Activated T-cell treated with anti-CD3 and anti-CD28 coated beads for 48 hours (primary cell): ENCODE measurements at regions not wholly inside any gene's neighbourhood (a gene's known extent, or its start where the extent isn't known, plus 50 kb on each side); places are given as distances from the start of the nearest gene placed in this dataset.
"Not testable (repeated sequence)": the region's sequence is repeated elsewhere in the genome, so short reads cannot be mapped to it uniquely, and the experiment has no call there.

Experiments
- DNase-seq: peaks from one replicate; pipeline ENCODE4 v3.0.0-alpha.2; 2020; ENCODE audit warnings: low read depth

GRCh38 chr5:57738787-57739186 lies 256.2 kb upstream of the ACTBL2 start:
- DNase-seq, result no peak

GRCh38 chr5:57738301-57738700 lies 255.7 kb upstream of the ACTBL2 start:
- no peak for DNase-seq

- no peak for DNase-seq
Measured at GRCh38 chr5:57736716-57737115, 254.1 kb upstream of the ACTBL2 start.

- DNase-seq, result not testable (repeated sequence)
Measured at GRCh38 chr5:57735279-57736153, 252.9 kb upstream of the ACTBL2 start.

GRCh38 chr5:57734296-57734695 lies 251.7 kb upstream of the ACTBL2 start:
- no peak for DNase-seq

- DNase-seq, result no peak
Measured at GRCh38 chr5:57727591-57727990, 245.0 kb upstream of the ACTBL2 start.

- no peak for DNase-seq
Measured at GRCh38 chr5:57725658-57726504, 243.3 kb upstream of the ACTBL2 start.

- no peak for DNase-seq
Measured at GRCh38 chr5:57724836-57725235, 242.2 kb upstream of the ACTBL2 start.

GRCh38 chr5:57721226-57721625 lies 238.6 kb upstream of the ACTBL2 start:
- DNase-seq, result no peak

GRCh38 chr5:57720656-57721055 lies 238.0 kb upstream of the ACTBL2 start:
- DNase-seq, result no peak

GRCh38 chr5:57719216-57719615 lies 236.6 kb upstream of the ACTBL2 start:
- DNase-seq, result no peak

- no peak for DNase-seq
Measured at GRCh38 chr5:57718155-57718554, 235.5 kb upstream of the ACTBL2 start.

- no peak for DNase-seq
Measured at GRCh38 chr5:57717555-57717954, 234.9 kb upstream of the ACTBL2 start.

GRCh38 chr5:57716661-57717060 lies 234.1 kb upstream of the ACTBL2 start:
- DNase-seq, result no peak

- no peak for DNase-seq
Measured at GRCh38 chr5:57715296-57715695, 232.7 kb upstream of the ACTBL2 start.

GRCh38 chr5:57713535-57713934 lies 230.9 kb upstream of the ACTBL2 start:
- DNase-seq, result not testable (repeated sequence)

GRCh38 chr5:57711946-57712345 lies 229.3 kb upstream of the ACTBL2 start:
- DNase-seq, result no peak

- DNase-seq, result no peak
Measured at GRCh38 chr5:57711471-57711870, 228.9 kb upstream of the ACTBL2 start.

GRCh38 chr5:57710126-57710525 lies 227.5 kb upstream of the ACTBL2 start:
- DNase-seq, result no peak

GRCh38 chr5:57705769-57706168 lies 223.2 kb upstream of the ACTBL2 start:
- no peak for DNase-seq

- DNase-seq, result no peak
Measured at GRCh38 chr5:57703721-57704120, 221.1 kb upstream of the ACTBL2 start.

- DNase-seq, result no peak
Measured at GRCh38 chr5:57700484-57700883, 217.9 kb upstream of the ACTBL2 start.

GRCh38 chr5:57700072-57700471 lies 217.5 kb upstream of the ACTBL2 start:
- DNase-seq, result no peak
